Colonic mucosa (tissue), 4 donors: ENCODE measurements at regions not wholly inside any gene's neighbourhood (a gene's known extent, or its start where the extent isn't known, plus 50 kb on each side); places are given as distances from the start of the nearest gene placed in this dataset.
"Not testable (repeated sequence)": the region's sequence is repeated elsewhere in the genome, so short reads cannot be mapped to it uniquely, and the experiment has no call there.

Source experiments
- DNase-seq: peaks from one replicate; pipeline ENCODE4 v3.0.0-alpha.2; 2020
- H3K27ac ChIP-seq: fragments of 200-600 bp; one replicate; pipeline ENCODE4 v1.8.0; 2021
- H3K27me3 ChIP-seq: fragments of 200-600 bp; one replicate; pipeline ENCODE4 v1.8.0; 2021
- H3K36me3 ChIP-seq: fragments of 200-600 bp; one replicate; pipeline ENCODE4 v1.8.0; 2021
- H3K4me1 ChIP-seq: fragments of 200-600 bp; one replicate; pipeline ENCODE4 v1.8.0; 2021; ENCODE audit warnings: mild to moderate bottlenecking
- H3K4me3 ChIP-seq: fragments of 200-600 bp; one replicate; pipeline ENCODE4 v1.8.0; 2021
- H3K9ac ChIP-seq, 2 donors: one replicate each; pipeline ENCODE4 v1.7.0; 2013; ENCODE audit warnings: control low read depth in 2 of 2, low read depth in 2 of 2, low read length in 2 of 2
- H3K9me3 ChIP-seq: fragments of 200-600 bp; one replicate; pipeline ENCODE4 v1.8.0; 2021
- intact Hi-C: fragments of 100-400 bp; cut with DNase I; formaldehyde crosslinking; loops from one replicate; pipeline ENCODE4 v1.14.1; 2022
- TF ChIP-seq, protein P1 (sequence below): fragments of 200-600 bp; IDR thresholded peaks from one replicate; pipeline ENCODE4 v1.8.0; 2022; ENCODE audit warnings: antibody characterized with exemption, mild to moderate bottlenecking
- donor health status: healthy.
- donor health status: DM: no; HTN: no; CAD: no.
- donor health status: DM: no; HTN: no; CAD: no.

DNA sequence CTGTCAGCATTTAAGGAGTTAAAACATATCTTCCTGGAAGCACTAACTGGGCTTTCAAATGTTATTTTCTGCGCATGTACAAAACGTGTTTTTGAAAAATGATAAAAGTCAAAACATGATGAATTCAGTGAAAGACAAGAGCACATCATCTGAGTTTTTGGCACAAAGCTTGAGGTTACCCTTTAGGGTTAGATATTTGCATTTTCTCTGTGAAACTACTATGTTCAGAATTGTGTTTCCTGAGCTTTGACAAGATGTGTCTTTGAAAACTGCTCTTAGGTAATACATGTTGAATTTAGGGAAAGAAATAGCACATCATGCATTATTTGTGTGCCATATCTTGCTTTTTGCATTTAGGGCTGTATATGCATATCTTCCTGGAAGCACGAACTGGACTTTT lies 79.0 kb downstream of the ASCL4 start:
- TF ChIP-seq, protein P1, sequence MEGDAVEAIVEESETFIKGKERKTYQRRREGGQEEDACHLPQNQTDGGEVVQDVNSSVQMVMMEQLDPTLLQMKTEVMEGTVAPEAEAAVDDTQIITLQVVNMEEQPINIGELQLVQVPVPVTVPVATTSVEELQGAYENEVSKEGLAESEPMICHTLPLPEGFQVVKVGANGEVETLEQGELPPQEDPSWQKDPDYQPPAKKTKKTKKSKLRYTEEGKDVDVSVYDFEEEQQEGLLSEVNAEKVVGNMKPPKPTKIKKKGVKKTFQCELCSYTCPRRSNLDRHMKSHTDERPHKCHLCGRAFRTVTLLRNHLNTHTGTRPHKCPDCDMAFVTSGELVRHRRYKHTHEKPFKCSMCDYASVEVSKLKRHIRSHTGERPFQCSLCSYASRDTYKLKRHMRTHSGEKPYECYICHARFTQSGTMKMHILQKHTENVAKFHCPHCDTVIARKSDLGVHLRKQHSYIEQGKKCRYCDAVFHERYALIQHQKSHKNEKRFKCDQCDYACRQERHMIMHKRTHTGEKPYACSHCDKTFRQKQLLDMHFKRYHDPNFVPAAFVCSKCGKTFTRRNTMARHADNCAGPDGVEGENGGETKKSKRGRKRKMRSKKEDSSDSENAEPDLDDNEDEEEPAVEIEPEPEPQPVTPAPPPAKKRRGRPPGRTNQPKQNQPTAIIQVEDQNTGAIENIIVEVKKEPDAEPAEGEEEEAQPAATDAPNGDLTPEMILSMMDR = no peak
- intact Hi-C loops = no loop called here
- H3K27me3 ChIP-seq = no peaks in the 10 kb centered on the region
- H3K27ac ChIP-seq = no peak overlapping the region
- DNase-seq = no peak
- no peaks in the 10 kb centered on the region for H3K4me1 ChIP-seq
- no peaks in the 10 kb centered on the region for H3K36me3 ChIP-seq
- no peak overlapping the region for H3K4me3 ChIP-seq
- no peaks in the 10 kb centered on the region for H3K9me3 ChIP-seq
- H3K9ac ChIP-seq = no peak overlapping the region

DNA sequence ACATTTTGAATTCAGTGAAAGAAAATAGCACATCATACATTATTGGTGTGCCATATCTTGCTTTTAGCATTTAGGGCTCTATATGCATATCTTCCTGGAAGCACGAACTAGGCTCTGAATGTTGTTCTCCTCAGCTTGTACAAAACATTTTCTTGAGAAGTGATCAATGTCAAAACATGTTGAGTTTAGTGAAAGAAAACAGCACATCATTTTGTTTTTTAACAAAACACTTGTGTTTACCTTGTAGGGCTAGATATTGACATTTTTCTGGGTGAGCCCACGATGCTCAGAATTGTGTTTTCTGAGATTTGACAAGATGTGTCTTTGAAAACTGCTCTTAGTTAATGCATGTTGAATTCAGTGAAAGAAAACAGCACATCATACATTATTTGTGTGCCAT lies 81.0 kb downstream of the ASCL4 start:
- DNase-seq = no peak
- intact Hi-C loops = no loop called here
- H3K4me1 ChIP-seq = no peaks in the 10 kb centered on the region
- no peaks in the 10 kb centered on the region for H3K9me3 ChIP-seq
- H3K36me3 ChIP-seq = no peaks in the 10 kb centered on the region
- H3K27me3 ChIP-seq = no peaks in the 10 kb centered on the region
- no peak overlapping the region for H3K9ac ChIP-seq
- TF ChIP-seq, protein P1 = no peak
- H3K27ac ChIP-seq = no peak overlapping the region
- no peak overlapping the region for H3K4me3 ChIP-seq

DNA sequence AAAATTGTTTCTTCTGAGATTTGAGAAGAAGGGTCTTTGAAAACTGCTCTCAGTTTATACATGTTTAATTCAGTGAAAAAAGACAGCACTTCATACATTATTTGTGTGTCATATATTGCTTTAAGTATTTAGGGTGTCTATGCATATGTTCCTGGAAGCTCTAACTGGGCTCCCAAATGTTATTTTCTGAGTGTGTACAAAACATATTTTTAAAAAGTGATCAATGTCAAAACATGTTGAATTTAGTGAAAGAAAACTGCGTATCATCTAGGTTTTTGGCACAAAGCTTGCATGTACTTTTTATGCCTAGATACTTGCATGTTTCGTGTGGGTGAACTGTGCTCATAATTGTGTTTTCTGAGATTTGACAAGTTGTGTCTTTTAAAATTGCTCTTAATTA lies 81.6 kb downstream of the ASCL4 start:
- TF ChIP-seq, protein P1 = no peak
- Histone ChIP-seq H3K4me3 (no peak overlapping the region), H3K4me1 (no peaks in the 10 kb centered on the region), H3K27me3 (no peaks in the 10 kb centered on the region), H3K27ac (no peak overlapping the region), H3K9ac (no peak overlapping the region), H3K9me3 (no peaks in the 10 kb centered on the region), H3K36me3 (no peaks in the 10 kb centered on the region)
- no peak for DNase-seq
- intact Hi-C loops = no loop called here

DNA sequence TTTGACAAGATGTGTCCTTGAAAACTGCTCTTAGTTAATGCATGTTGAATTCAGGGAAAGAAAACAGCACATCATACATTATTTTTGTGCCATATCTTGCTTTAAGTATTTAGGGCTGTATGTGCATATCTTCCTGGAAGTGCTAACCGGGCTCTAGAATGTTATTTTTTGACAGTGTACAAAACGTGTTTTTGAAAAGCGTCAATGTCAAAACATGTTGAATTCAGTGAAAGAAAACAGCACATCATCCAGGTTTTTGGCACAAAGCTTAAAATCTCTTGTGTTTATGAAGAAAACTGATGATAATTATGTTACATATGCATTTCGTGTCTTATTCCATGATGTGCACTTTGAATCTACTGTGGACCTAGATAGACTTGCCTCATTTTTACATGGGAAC lies 82.7 kb downstream of the ASCL4 start:
- H3K4me3 ChIP-seq = no peak overlapping the region
- no peaks in the 10 kb centered on the region for H3K36me3 ChIP-seq
- H3K27ac ChIP-seq = no peak overlapping the region
- TF ChIP-seq, protein P1 = no peak
- H3K9me3 ChIP-seq = no peaks in the 10 kb centered on the region
- H3K27me3 ChIP-seq = no peaks in the 10 kb centered on the region
- no peak overlapping the region for H3K9ac ChIP-seq
- no peak for DNase-seq
- intact Hi-C loops = no loop called here
- no peaks in the 10 kb centered on the region for H3K4me1 ChIP-seq

DNA sequence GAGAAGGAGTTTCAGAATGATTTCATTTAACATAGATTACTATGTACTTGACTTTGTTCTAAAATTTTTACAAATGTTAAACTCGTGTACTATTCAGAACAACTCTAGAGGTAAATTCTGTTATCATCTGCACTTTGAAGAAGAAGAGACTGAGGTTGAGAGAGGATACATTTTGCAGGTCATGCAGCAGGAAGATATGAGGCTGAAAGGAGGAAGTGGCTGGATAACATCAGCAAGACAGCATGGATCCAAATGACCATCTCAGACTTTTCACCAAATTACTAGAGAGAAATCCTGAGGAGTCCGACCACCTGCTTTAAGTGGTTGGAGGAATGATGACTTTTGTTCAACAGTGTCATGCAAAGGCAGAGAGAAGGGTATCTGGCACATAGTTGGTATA lies 84.9 kb downstream of the ASCL4 start:
- Histone ChIP-seq H3K4me3 (no peak overlapping the region), H3K4me1 (no peaks in the 10 kb centered on the region), H3K9me3 (no peaks in the 10 kb centered on the region), H3K27ac (no peak overlapping the region), H3K27me3 (peaks cover 7% of the 10 kb centered on the region), H3K9ac (no peak overlapping the region), H3K36me3 (no peaks in the 10 kb centered on the region)
- no peak for DNase-seq
- TF ChIP-seq, protein P1 = no peak
- intact Hi-C loops = no loop called here

DNA sequence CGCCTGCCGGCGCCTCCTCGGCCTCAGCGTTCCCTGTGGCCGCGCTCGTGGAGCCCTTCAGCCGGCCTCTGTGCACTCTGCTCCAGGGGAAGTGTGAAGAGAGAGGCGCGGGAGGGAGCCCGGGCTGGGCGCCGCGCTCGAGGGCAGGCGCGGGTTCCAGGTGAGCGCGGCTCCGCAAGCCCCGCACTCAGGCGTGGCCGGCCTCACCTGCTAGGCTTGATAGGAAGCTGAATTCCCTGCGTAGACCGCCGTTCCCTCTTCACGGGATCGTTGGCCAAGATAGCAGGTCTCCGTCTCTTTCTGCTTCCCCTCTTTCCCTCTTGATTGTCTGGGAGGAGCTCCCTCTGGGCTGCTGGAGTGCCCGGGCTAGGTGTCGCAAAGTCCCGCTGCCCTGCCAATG lies 89.7 kb downstream of the ASCL4 start:
- Histone ChIP-seq H3K27ac (no peak overlapping the region), H3K27me3 (peaks cover 9% of the 10 kb centered on the region), H3K4me1 (no peaks in the 10 kb centered on the region), H3K9me3 (no peaks in the 10 kb centered on the region), H3K9ac (no peak overlapping the region), H3K36me3 (no peaks in the 10 kb centered on the region), H3K4me3 (no peak overlapping the region)
- intact Hi-C loops = no loop called here
- no peak for DNase-seq
- TF ChIP-seq, protein P1 = no peak

DNA sequence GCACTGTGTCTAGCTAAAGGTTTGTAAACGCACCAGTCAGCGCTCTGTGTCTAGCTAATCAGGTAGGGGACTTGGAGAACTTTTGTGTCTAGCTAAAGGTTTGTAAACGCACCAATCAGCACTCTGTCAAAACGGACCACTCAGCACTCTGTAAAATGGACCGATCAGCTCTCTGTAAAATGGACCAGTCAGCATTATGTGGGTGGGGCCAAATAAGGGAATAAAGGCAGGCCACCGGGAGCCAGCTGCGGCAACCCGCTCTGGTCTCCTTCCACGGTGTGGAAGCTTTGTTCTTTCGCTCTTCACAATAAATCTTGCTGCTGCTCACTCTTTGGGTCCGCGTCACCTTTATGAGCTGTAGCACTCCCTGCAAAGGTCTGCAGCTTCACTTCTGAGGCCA lies 90.2 kb downstream of the ASCL4 start:
- H3K27me3 ChIP-seq = not testable (repeated sequence)

More for the DNA sequence above, 90.2 kb downstream of the ASCL4 start:
- H3K9me3 ChIP-seq, H3K4me3 ChIP-seq, H3K27ac ChIP-seq, intact Hi-C loops, DNase-seq, H3K36me3 ChIP-seq, H3K4me1 ChIP-seq, H3K9ac ChIP-seq: not testable (repeated sequence)
